ENCODE measurements at regions not wholly inside any gene's neighbourhood (a gene's known extent, or its start where the extent isn't known, plus 50 kb on each side); places are given as distances from the start of the nearest gene placed in this dataset.

DNA sequence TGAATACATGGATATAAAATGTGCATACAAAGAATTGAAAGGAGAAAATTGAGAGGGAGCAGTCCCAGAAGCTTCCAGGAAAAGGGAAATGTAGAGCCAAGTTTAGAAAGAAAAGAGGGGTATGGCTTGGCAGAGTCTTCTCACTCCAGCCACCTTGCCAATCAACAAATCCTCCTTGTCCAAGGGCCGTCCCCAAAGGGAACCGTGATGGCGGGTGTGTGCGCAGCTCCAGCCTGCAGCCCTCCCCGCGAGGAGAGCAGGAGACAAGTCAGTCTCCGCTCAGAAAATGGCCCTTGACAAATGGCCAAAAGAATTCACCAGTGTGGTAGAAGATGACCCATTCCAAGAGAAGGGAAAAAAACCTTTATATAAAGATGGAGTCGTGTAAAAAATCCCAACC lies 448.3 kb upstream of the POU3F3 start:
- WGBS, 5 donors: 88 to 90% (median 89%) methylated on average over 8 of the region's 8 CpGs
- no peaks in the 10 kb centered on the region for H3K9me3 ChIP-seq
- H3K4me1 ChIP-seq: no peaks in the 10 kb centered on the region
- no peaks in the 10 kb centered on the region for H3K36me3 ChIP-seq
- H3K4me3 ChIP-seq: no peak overlapping the region
- H3K27me3 ChIP-seq (replicated peaks in 1 of 7): no peaks in the 10 kb centered on the region
- TF ChIP-seq POLR2A (IDR thresholded peaks at IDR 0.05): no peak
- no peak for TF ChIP-seq CTCF (IDR thresholded peaks at IDR 0.05 in 8 of 11, conservative IDR thresholded peaks at IDR 0.05 in 3 of 11)
- no peak for TF ChIP-seq POLR2AphosphoS5 (IDR thresholded peaks at IDR 0.05)
- H3K27ac ChIP-seq: no peak overlapping the region
- DNase-seq: no peak
- intact Hi-C loops (cut with DNase I; ENCODE audit: low total_unique reads): no loop called here

GRCh38 chr2:104406261-104406726 lies 447.6 kb upstream of the POU3F3 start:
- Histone ChIP-seq H3K27me3 (replicated peaks in 1 of 7) (no peaks in the 10 kb centered on the region), H3K27ac (no peak overlapping the region), H3K9me3 (no peaks in the 10 kb centered on the region), H3K4me1 (no peaks in the 10 kb centered on the region), H3K36me3 (no peaks in the 10 kb centered on the region), H3K4me3 (no peak overlapping the region)
- no peak for TF ChIP-seq CTCF (IDR thresholded peaks at IDR 0.05 in 8 of 11, conservative IDR thresholded peaks at IDR 0.05 in 3 of 11)
- no peak for TF ChIP-seq POLR2AphosphoS5 (IDR thresholded peaks at IDR 0.05)
- no peak for TF ChIP-seq POLR2A (IDR thresholded peaks at IDR 0.05)
- 70 to 85% (median 76%) methylated on average over 10 of the region's 10 CpGs for WGBS, 5 donors
- no peak for DNase-seq
- intact Hi-C loops (cut with DNase I; ENCODE audit: low total_unique reads): no loop called here

GRCh38 chr2:104407641-104408040 lies 446.3 kb upstream of the POU3F3 start:
- TF ChIP-seq CTCF (IDR thresholded peaks at IDR 0.05 in 8 of 11, conservative IDR thresholded peaks at IDR 0.05 in 3 of 11) (no peak), POLR2A (IDR thresholded peaks at IDR 0.05) (no peak), POLR2AphosphoS5 (IDR thresholded peaks at IDR 0.05) (no peak)
- no peak overlapping the region for H3K4me3 ChIP-seq
- H3K27me3 ChIP-seq (replicated peaks in 1 of 7): no peaks in the 10 kb centered on the region
- no peaks in the 10 kb centered on the region for H3K36me3 ChIP-seq
- WGBS, 5 donors: 89 to 95% (median 92%) methylated on average over 2 of the region's 2 CpGs
- no peak overlapping the region for H3K27ac ChIP-seq
- no peaks in the 10 kb centered on the region for H3K4me1 ChIP-seq
- H3K9me3 ChIP-seq: no peaks in the 10 kb centered on the region
- intact Hi-C loops (cut with DNase I; ENCODE audit: low total_unique reads): no loop called here
- DNase-seq: no peak

DNA sequence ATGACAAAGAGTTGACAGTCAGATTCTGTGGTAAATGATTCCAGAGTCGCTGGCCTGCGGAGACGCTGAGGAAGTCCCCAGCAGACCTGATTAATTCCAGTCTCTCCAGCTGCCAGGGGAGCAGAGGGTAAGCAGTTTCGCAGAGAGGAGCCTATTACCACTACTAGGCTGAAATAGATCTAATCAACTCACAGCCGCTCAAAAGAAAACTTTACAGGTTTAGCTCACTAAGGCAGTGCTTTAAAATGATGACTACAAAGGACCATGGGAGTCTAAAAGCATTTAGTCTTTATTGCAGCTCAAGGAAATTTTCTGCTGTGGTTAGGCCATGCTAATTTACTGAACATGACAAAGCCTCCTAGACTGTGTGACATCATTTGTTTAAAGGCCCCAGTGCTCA lies 445.6 kb upstream of the POU3F3 start:
- Histone ChIP-seq H3K27ac (no peak overlapping the region), H3K9me3 (no peaks in the 10 kb centered on the region), H3K36me3 (no peaks in the 10 kb centered on the region), H3K4me1 (no peaks in the 10 kb centered on the region), H3K27me3 (replicated peaks in 1 of 7) (no peaks in the 10 kb centered on the region), H3K4me3 (no peak overlapping the region)
- 56 to 72% (median 61%) methylated on average over 5 of the region's 5 CpGs for WGBS, 5 donors
- intact Hi-C loops (cut with DNase I; ENCODE audit: low total_unique reads): no loop called here
- no peak for DNase-seq
- TF ChIP-seq POLR2AphosphoS5 (IDR thresholded peaks at IDR 0.05): no peak
- no peak for TF ChIP-seq CTCF (IDR thresholded peaks at IDR 0.05 in 8 of 11, conservative IDR thresholded peaks at IDR 0.05 in 3 of 11)
- TF ChIP-seq POLR2A (IDR thresholded peaks at IDR 0.05): no peak

Measured in spleen (tissue), 11 donors.